Nucleus accumbens (tissue), 56 donors: ENCODE measurements at regions not wholly inside any gene's neighbourhood (a gene's known extent, or its start where the extent isn't known, plus 50 kb on each side); places are given as distances from the start of the nearest gene placed in this dataset.

ENCODE experiments used
- DNase-seq, 56 donors: peaks; one replicate each; lab custom pipeline; 2025; lab: John Stamatoyannopoulos, UW

DNA sequence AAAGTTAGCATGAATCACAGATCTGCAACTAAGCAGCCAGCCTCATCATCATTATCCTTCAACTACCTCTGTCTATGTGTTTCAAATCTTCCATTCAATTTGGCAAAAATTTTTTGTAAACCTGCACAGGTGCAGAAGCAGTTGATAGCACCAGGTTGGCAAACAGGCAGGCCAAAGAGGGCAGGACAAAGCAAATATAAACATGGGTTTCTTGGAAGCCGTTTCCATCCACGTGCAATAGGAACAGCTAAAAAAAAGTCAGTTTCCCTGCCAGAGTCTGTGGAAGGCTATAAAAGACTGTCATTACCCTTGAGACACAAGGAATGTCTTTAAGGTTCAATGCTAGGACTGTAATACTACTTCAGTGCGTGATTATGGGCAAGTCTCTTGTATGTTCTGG lies 253.2 kb downstream of the PDHA2 start:
- DNase-seq, result no peak

GRCh38 chr4:96093563-96093962 lies 253.7 kb downstream of the PDHA2 start:
- no peak for DNase-seq

GRCh38 chr4:96094183-96094582 lies 254.3 kb downstream of the PDHA2 start:
- no peak for DNase-seq

- DNase-seq, result no peak
These were observed 257.2 kb downstream of the PDHA2 start for GRCh38 chr4:96097040-96097607.

- no peak for DNase-seq
These were observed 257.8 kb downstream of the PDHA2 start for GRCh38 chr4:96097693-96098092.

DNA sequence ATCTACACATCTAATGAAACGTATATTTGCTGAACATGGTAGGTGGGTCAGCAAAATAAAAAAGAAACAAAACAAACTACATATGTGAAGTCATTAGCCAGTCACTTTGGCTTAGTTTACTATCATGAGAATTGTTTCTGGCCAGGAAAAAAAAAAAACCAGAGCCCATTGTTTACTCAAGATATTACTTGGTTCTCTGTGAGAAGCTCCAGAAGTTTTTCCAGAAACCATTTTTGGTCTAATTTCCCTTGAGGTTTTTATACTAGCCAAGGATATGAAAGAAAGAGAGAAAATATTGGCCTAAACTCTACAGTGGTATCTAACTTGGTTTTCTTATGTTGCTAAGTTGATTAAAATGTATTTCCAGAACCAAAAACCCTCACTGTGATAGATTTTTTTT lies 259.1 kb downstream of the PDHA2 start:
- DNase-seq, result no peak

DNA sequence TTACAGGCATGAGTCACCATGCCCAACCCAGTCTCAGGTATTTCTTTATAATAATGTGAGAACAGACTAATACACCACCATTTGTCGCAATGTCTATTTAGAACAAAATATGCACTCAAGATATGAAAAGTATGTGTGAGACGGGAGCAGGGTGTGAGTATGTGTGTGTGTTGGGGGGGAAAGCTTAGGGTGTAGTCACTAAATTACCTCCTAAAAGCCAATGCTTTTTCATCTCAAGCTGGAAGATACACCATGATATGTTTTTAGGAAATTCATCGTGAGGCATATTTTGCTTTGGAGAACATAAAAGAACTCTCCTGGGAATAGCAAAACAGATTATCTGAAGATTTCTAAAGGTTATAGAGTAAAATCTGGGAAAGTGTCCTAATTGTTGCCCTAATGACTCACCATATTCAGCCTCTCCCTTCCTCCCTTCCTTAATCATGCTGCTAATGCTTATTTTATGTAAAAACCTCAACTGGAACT lies 262.7 kb downstream of the PDHA2 start:
- DNase-seq, result no peak

DNA sequence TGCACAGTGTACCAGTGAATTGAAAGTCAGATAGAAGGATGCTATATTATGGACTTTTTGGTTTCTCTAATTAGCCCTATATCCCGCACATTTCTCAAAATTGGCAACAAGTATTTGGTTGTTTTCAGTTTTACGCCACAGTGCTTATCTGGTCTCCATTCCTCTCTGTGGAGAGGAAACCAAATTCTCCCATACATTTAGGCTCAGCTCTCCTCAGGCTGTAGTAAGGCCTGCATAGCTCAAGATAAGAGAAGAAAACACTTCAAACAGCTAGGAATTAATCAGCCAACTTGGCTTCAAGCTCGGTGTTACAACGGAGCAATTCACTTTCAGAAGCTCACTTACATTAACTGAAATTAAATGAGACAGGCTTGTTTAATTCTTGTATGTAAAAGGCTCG lies 263.2 kb downstream of the PDHA2 start:
- no peak for DNase-seq

DNA sequence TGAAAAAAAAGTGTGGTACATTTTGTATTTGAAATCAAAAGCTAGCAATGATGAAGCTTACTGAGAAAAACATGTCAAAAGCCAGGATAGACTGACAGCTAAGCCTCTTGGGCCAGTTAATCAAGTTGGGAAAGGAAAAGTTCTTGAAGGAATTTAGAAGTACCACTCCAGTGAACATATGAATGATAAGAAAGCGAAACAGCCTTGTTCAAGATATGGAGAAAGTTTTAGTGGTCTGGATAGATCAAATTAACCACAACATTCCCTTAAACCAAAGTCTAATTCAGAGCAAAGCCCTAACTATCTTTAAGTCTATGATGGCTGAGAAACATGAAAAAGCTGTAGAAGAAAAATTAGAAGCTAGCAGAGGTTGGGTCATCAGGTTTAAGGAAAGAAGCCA lies 268.3 kb downstream of the PDHA2 start:
- no peak for DNase-seq

- no peak for DNase-seq
These were observed 272.7 kb downstream of the PDHA2 start for GRCh38 chr4:96112631-96113030.

GRCh38 chr4:96120206-96120605 lies 280.3 kb downstream of the PDHA2 start:
- DNase-seq, result no peak

DNA sequence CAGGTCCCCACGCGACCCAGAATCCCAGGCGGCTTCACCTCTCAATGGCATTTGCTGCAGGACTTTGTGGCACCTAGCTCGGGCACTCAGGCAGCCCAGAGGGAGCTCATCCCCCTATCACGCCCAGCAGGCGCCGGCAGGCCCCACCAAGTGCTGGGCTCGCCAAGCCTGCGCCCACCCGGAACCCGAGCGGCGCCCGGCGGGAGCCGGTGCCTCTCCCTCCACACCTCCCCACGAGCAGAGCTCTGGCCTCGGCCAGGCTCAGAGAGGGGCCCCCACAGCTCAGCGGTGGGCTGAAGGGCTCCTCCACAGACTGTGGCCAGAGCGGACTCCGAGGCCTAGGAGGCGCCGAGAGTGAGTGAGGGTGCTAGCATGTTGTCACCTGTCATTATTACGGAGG lies 286.3 kb downstream of the PDHA2 start:
- DNase-seq, result no peak

DNA sequence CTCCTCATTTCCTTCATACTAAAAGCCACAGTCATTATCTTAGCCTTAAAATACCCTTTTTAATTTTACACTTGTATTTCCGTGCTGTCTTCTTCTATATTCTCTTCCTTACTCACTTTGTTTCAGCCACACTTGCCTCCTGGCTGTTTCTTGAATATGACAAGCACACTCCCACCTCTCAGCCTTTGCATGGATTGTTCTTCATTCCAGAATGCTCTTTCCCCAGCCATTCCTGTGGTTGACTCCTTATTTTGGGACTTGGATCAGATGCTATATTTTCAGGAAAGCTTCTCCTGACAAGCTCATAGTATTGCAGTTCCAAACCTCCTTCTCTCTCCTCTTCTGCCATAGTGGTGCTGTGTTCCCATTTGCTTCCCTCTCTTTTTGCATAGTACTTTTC lies 291.3 kb downstream of the PDHA2 start:
- no peak for DNase-seq

DNA sequence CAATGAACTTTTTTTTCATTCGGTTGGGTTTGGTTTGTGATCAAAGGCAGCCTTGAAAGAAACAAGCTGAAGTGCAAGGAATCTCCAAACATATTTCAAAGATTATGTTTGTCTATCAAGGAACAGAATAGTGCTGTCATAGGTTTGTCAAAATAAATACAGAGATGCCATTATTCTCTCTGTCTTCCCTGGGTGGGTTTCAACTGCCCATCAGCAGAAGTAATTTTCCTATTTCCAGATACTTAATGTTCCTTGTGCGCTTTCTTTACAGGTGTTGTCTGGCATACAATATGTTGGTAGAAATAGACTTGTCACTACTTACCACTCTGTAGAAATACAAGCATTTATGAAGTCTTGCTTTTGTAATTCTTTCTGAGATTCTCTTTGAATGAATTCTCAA lies 294.9 kb downstream of the PDHA2 start:
- no peak for DNase-seq

GRCh38 chr4:96136056-96136455 lies 296.2 kb downstream of the PDHA2 start:
- no peak for DNase-seq

DNA sequence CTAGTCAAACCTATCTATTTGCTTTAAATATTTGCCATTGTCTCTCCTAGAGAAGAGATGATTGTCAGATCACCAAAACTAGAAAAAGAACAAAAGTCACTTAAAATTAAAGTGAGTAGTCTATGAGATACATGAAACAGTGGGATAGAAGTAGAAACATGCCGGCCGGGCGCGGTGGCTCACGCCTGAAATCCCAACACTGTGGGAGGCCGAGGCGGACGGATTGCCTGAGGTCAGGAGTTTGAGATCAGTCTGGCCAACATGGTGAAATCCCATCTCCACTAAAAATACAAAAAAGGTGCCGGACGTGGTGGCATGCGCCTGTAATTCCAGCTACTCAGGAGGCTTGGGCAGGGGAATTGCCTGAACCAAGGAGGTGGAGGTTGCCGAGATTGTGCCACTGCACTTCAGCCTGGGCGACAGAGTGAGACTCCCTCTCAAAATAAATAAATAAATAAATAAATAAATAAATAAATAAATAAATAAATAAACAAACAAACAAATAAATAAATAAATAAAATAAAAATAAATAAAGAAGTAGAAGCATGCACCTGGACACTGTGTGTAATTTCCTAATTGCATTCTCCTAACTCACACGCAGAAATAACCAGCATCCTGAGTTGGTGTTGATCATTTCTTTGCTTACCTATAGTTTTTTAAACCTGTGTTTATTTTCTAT lies 299.5 kb downstream of the PDHA2 start:
- DNase-seq, result no peak

DNA sequence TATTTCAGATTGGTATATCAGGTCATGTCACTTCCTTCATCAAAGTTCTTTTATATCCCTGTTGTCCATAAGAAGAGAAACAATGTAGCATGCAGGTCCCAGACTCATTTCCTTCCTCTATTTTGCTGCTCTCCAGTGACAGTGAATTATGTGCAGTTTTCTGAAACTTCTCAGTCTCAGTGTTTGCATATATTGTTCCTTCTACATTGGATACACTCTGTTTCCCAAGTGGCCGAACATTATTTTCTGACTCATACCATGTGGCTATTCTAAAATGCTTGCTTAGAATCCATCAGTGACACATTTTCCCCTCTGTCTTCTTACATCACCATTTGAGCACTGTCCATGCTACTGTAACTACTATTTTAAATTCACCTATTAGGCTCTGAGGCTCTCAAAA lies 305.7 kb downstream of the PDHA2 start:
- DNase-seq, result no peak

- DNase-seq, result no peak
These were observed 306.8 kb downstream of the PDHA2 start for GRCh38 chr4:96146686-96147085.

- peak in 13 of 56 donors; percentile 2 to 67 (median 12) for DNase-seq
These were observed 310.0 kb downstream of the PDHA2 start for GRCh38 chr4:96149894-96150293.

GRCh38 chr4:96150466-96150865 lies 310.6 kb downstream of the PDHA2 start:
- no peak for DNase-seq

DNA sequence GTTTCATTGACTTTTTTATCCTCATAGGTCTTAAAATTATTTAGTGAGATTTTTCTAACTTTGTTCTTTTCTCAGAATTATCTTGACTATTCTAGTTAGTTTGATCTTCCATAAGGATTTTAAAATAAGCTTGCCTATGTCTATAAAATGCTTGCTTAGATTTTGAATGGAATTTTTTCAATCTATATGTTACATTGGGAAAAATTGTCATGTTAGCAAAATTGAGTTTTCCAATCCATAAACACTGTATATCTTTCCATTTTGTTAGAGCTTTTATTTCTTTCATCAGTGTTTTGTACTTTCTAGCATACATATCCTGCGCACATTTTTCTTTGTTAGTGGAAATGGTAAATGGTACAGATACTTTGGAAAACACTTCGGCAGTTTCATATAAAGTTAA lies 312.9 kb downstream of the PDHA2 start:
- no peak for DNase-seq

GRCh38 chr4:96154676-96155075 lies 314.8 kb downstream of the PDHA2 start:
- no peak for DNase-seq

- DNase-seq, result no peak
These were observed 322.7 kb downstream of the PDHA2 start for GRCh38 chr4:96162636-96163035.
